Duodenal mucosa (tissue), 2 donors: ENCODE measurements at regions not wholly inside any gene's neighbourhood (a gene's known extent, or its start where the extent isn't known, plus 50 kb on each side); places are given as distances from the start of the nearest gene placed in this dataset.

Experiments
- H3K27ac ChIP-seq: one replicate; pipeline ENCODE4 v1.7.0; 2013; ENCODE audit warnings: low read depth, low read length
- H3K27me3 ChIP-seq, 2 donors: one replicate each; pipeline ENCODE4 v1.7.0; 2013; ENCODE audit warnings: low read length in 2 of 2, control low read depth in 1 of 2; ENCODE audit not compliant: insufficient read depth in 2 of 2, control insufficient read depth in 1 of 2
- H3K36me3 ChIP-seq, 2 donors: one replicate each; pipeline ENCODE4 v1.7.0; 2013; ENCODE audit warnings: low read length in 2 of 2, control low read depth in 1 of 2; ENCODE audit not compliant: insufficient read depth in 2 of 2, control insufficient read depth in 1 of 2
- H3K4me1 ChIP-seq, 2 donors: one replicate each; pipeline ENCODE4 v1.7.0; 2013; ENCODE audit warnings: low read length in 2 of 2, control low read depth in 1 of 2; ENCODE audit not compliant: insufficient read depth in 2 of 2, control insufficient read depth in 1 of 2
- H3K4me3 ChIP-seq, 2 donors: one replicate each; pipeline ENCODE4 v1.7.0; 2013; ENCODE audit warnings: low read length in 2 of 2, low read depth in 1 of 2
- H3K9ac ChIP-seq, 2 donors: one replicate each; pipeline ENCODE4 v1.7.0; 2013; ENCODE audit warnings: low read length in 2 of 2, low read depth in 1 of 2
- H3K9me3 ChIP-seq, 2 donors: one replicate each; pipeline ENCODE4 v1.7.0; 2013; ENCODE audit warnings: low read length in 2 of 2, control low read depth in 1 of 2; ENCODE audit not compliant: control insufficient read depth in 1 of 2

- no peaks in the 10 kb centered on the region for H3K4me1 ChIP-seq
- H3K9me3 ChIP-seq: no peaks in the 10 kb centered on the region
- H3K4me3 ChIP-seq: no peak overlapping the region
- no peaks in the 10 kb centered on the region for H3K27me3 ChIP-seq
- H3K9ac ChIP-seq: no peak overlapping the region
- H3K27ac ChIP-seq: no peak overlapping the region
- no peaks in the 10 kb centered on the region for H3K36me3 ChIP-seq
Observed at GRCh38 chr1:220325306-220325995, 53.2 kb upstream of the RAB3GAP2 start.

- Histone ChIP-seq H3K27ac (no peak overlapping the region), H3K27me3 (no peaks in the 10 kb centered on the region), H3K36me3 (no peaks in the 10 kb centered on the region), H3K4me1 (no peaks in the 10 kb centered on the region), H3K4me3 (no peak overlapping the region), H3K9ac (no peak overlapping the region), H3K9me3 (no peaks in the 10 kb centered on the region)
Observed at GRCh38 chr1:220323717-220324116, 51.5 kb upstream of the RAB3GAP2 start.

- no peak overlapping the region for H3K9ac ChIP-seq
- no peak overlapping the region for H3K4me3 ChIP-seq
- H3K9me3 ChIP-seq: no peaks in the 10 kb centered on the region
- H3K27ac ChIP-seq: no peak overlapping the region
- H3K36me3 ChIP-seq: no peaks in the 10 kb centered on the region
- no peaks in the 10 kb centered on the region for H3K27me3 ChIP-seq
- H3K4me1 ChIP-seq: no peaks in the 10 kb centered on the region
Observed at GRCh38 chr1:220322570-220322969, 50.3 kb upstream of the RAB3GAP2 start.
